Neuronal stem cell (in vitro differentiated cells): ENCODE measurements at regions not wholly inside any gene's neighbourhood (a gene's known extent, or its start where the extent isn't known, plus 50 kb on each side); places are given as distances from the start of the nearest gene placed in this dataset.

Experiments
- DNase-seq: peaks from one replicate; pipeline ENCODE4 v3.0.0-alpha.2; 2013; ENCODE audit warnings: low spot score
- H2AFZ ChIP-seq: one replicate; pipeline ENCODE4 v1.6.1; 2013; ENCODE audit warnings: mild to moderate bottlenecking, low read length, inconsistent platforms
- H2AK5ac ChIP-seq: 2 replicates; pipeline ENCODE4 v1.6.1; 2013; ENCODE audit warnings: low read depth, mild to moderate bottlenecking, inconsistent platforms, low read length, moderate library complexity, mixed read lengths
- H2BK120ac ChIP-seq: 2 replicates; pipeline ENCODE4 v1.6.1; 2013; ENCODE audit warnings: low read depth, mild to moderate bottlenecking, inconsistent platforms, low read length, moderate library complexity, mixed read lengths
- H2BK12ac ChIP-seq: one replicate; pipeline ENCODE4 v1.6.1; 2013; ENCODE audit warnings: low read length, inconsistent platforms
- H2BK15ac ChIP-seq: 2 replicates; pipeline ENCODE4 v1.6.1; 2013; ENCODE audit warnings: mild to moderate bottlenecking, low read length, inconsistent platforms, mixed read lengths
- H2BK5ac ChIP-seq: one replicate; pipeline ENCODE4 v1.6.1; 2013; ENCODE audit warnings: inconsistent platforms, mild to moderate bottlenecking, low read length, moderate library complexity
- H3K14ac ChIP-seq: one replicate; pipeline ENCODE4 v1.6.1; 2013; ENCODE audit warnings: low read length, inconsistent platforms
- H3K18ac ChIP-seq: 2 replicates; pipeline ENCODE4 v1.6.1; 2013; ENCODE audit warnings: low read length, inconsistent platforms
- H3K23ac ChIP-seq: 2 replicates; pipeline ENCODE4 v1.6.1; 2013; ENCODE audit warnings: low read depth, mild to moderate bottlenecking, mixed read lengths, low read length, inconsistent platforms; ENCODE audit not compliant: poor library complexity
- H3K27ac ChIP-seq: replicated peaks from 3 replicates; pipeline ENCODE4 v1.5.1; 2013; ENCODE audit warnings: low read length, inconsistent platforms
- H3K27me3 ChIP-seq, 3 experiments: 2 replicates each; pipeline ENCODE4 v1.6.1; 2013; ENCODE audit warnings: low read length in 3 of 3, mild to moderate bottlenecking in 2 of 3, inconsistent platforms in 1 of 3, low read depth in 1 of 3, mixed read lengths in 1 of 3, moderate library complexity in 1 of 3; ENCODE audit not compliant: control insufficient read depth in 3 of 3, insufficient read depth in 3 of 3
- H3K36me3 ChIP-seq, 2 donors: replicated peaks in 1 of 2; 2 replicates each; pipeline ENCODE4 v1.6.1; 2013; ENCODE audit warnings: low read length in 2 of 2; ENCODE audit not compliant: control insufficient read depth in 2 of 2, insufficient read depth in 2 of 2
- H3K4ac ChIP-seq: 2 replicates; pipeline ENCODE4 v1.6.1; 2013; ENCODE audit warnings: inconsistent platforms, mild to moderate bottlenecking, low read length, moderate library complexity
- H3K4me1 ChIP-seq, 2 donors: 1 replicate in 1 of 2; 2 replicates in 1 of 2; pipeline ENCODE4 v1.6.1; 2013; ENCODE audit warnings: low read length in 2 of 2, low read depth in 1 of 2; ENCODE audit not compliant: control insufficient read depth in 2 of 2, insufficient read depth in 1 of 2
- H3K4me2 ChIP-seq: one replicate; pipeline ENCODE4 v1.6.1; 2013; ENCODE audit warnings: mild to moderate bottlenecking, low read length, inconsistent platforms; ENCODE audit not compliant: insufficient read depth, poor library complexity, severe bottlenecking
- H3K4me3 ChIP-seq, 2 donors: 2 replicates each; pipeline ENCODE4 v1.5.1; 2013; ENCODE audit warnings: low read length in 2 of 2, mild to moderate bottlenecking in 2 of 2, inconsistent platforms in 1 of 2, moderate library complexity in 1 of 2
- H3K79me1 ChIP-seq: one replicate; pipeline ENCODE4 v1.6.1; 2013; ENCODE audit warnings: low read depth, mild to moderate bottlenecking, inconsistent platforms, low read length, moderate library complexity
- H3K9ac ChIP-seq: one replicate; pipeline ENCODE4 v1.6.1; 2013; ENCODE audit warnings: mild to moderate bottlenecking, low read depth, low read length, inconsistent platforms; ENCODE audit not compliant: poor library complexity
- H3K9me3 ChIP-seq, 2 donors: replicated peaks in 1 of 2; 2 replicates each; pipeline versions ENCODE3 to v1.6.1; 2013; ENCODE audit warnings: low read length in 2 of 2, mild to moderate bottlenecking in 2 of 2, inconsistent platforms in 1 of 2, low read depth in 1 of 2, mixed read lengths in 1 of 2, moderate library complexity in 1 of 2; ENCODE audit not compliant: control insufficient read depth in 2 of 2, insufficient read depth in 1 of 2
- H4K8ac ChIP-seq: one replicate; pipeline ENCODE4 v1.6.1; 2013; ENCODE audit warnings: low read depth, mild to moderate bottlenecking, inconsistent platforms, low read length, moderate library complexity
- H4K91ac ChIP-seq: one replicate; pipeline ENCODE4 v1.6.1; 2013; ENCODE audit warnings: low read length, low read depth, mild to moderate bottlenecking, inconsistent platforms; ENCODE audit not compliant: poor library complexity
- WGBS, 2 donors: extraction: QIAGEN DNeasy Blood & Tissue Kit; methylation state at CpG; one replicate each; pipeline ENCODE4 v1.1.7; 2013; ENCODE audit warnings: missing lambda C conversion rate in 2 of 2, mixed read lengths in 1 of 2; ENCODE audit not compliant: insufficient read length in 2 of 2, insufficient replicate concordance in 1 of 2; ENCODE audit errors: extremely low coverage in 2 of 2; 5-methylcytosine and 5-hydroxymethylcytosine counted together

GRCh38 chr2:154556607-154557006, 141.9 kb upstream of the KCNJ3 start:
- no peaks in the 10 kb centered on the region for H3K79me1 ChIP-seq
- H2BK5ac ChIP-seq: no peak overlapping the region
- H3K14ac ChIP-seq: no peak overlapping the region
- no peak overlapping the region for H2BK12ac ChIP-seq
- no peaks in the 10 kb centered on the region for H3K27me3 ChIP-seq
- DNase-seq: no peak
- H3K4me3 ChIP-seq: no peak overlapping the region
- H3K4me2 ChIP-seq: no peak overlapping the region
- no peak overlapping the region for H2AK5ac ChIP-seq
- no peak overlapping the region for H2BK120ac ChIP-seq
- no peaks in the 10 kb centered on the region for H3K36me3 ChIP-seq
- no peak overlapping the region for H2BK15ac ChIP-seq
- no peak overlapping the region for H3K23ac ChIP-seq
- no peaks in the 10 kb centered on the region for H3K4me1 ChIP-seq
- H3K27ac ChIP-seq: no peak overlapping the region
- H3K9ac ChIP-seq: no peak overlapping the region
- no peak overlapping the region for H3K4ac ChIP-seq
- H4K91ac ChIP-seq: no peak overlapping the region
- no peak overlapping the region for H4K8ac ChIP-seq
- no peaks in the 10 kb centered on the region for H3K9me3 ChIP-seq
- H3K18ac ChIP-seq: no peak overlapping the region
- no CpG with 5 or more reads among the region's 1 CpG for WGBS, 2 donors
- H2AFZ ChIP-seq: no peak overlapping the region

DNA sequence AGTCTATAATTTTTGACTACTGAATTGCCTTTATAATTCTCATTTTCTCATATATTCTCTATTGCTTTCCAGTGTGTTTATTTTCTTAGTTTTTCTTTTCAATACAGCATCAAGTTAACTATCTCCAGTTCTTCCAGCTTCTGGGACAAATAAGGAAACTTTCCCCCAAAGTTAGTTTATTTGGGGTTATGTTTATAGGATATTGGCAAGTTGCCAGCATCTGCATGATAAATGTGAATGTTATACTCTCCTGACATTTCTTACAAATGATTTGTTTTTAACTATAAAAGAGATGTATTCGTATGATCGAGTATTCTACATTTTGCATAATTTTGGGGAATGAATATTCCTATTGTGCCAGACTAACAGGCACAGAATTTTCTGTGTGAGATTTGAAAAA, 140.6 kb upstream of the KCNJ3 start:
- Histone ChIP-seq H3K9ac (no peak overlapping the region), H3K9me3 (no peaks in the 10 kb centered on the region), H3K4me2 (no peak overlapping the region), H2AFZ (no peak overlapping the region), H2AK5ac (no peak overlapping the region), H2BK15ac (no peak overlapping the region), H3K4me3 (no peak overlapping the region), H3K18ac (no peak overlapping the region), H4K8ac (no peak overlapping the region), H2BK12ac (no peak overlapping the region), H3K4ac (no peak overlapping the region), H3K27ac (no peak overlapping the region), H3K23ac (no peak overlapping the region), H2BK120ac (no peak overlapping the region), H3K14ac (no peak overlapping the region), H4K91ac (no peak overlapping the region), H3K27me3 (no peaks in the 10 kb centered on the region), H3K36me3 (no peaks in the 10 kb centered on the region), H3K79me1 (no peaks in the 10 kb centered on the region), H2BK5ac (no peak overlapping the region), H3K4me1 (no peaks in the 10 kb centered on the region)
- no peak for DNase-seq
- WGBS, 2 donors: no CpG with 5 or more reads among the region's 2 CpGs

DNA sequence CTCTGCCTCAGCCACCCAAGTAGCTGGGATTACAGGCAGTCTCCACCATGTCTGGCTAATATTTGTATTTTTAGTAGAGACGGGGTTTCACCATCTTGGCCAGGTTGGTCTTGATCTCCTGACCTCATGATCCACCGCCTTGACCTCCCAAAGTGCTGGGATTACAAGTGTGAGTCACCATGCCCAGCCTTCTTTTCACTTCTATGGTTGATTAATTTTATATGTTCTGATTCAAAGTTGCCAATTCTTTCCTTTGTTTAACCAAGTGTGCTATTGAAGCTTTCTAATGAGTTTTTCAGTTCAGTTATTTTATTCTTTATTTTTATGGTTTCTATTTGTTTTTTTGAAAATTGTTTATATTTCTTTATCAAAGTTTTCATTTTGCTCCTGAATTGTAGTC, 133.1 kb upstream of the KCNJ3 start:
- H3K9ac ChIP-seq: no peak overlapping the region
- no peak overlapping the region for H3K4me2 ChIP-seq
- no peaks in the 10 kb centered on the region for H3K79me1 ChIP-seq
- no peaks in the 10 kb centered on the region for H3K9me3 ChIP-seq
- no peak overlapping the region for H2AK5ac ChIP-seq
- no peak overlapping the region for H2BK12ac ChIP-seq
- no peak overlapping the region for H3K18ac ChIP-seq
- no peak overlapping the region for H2BK120ac ChIP-seq
- no peak overlapping the region for H3K27ac ChIP-seq
- no peaks in the 10 kb centered on the region for H3K36me3 ChIP-seq
- no peak overlapping the region for H3K14ac ChIP-seq
- H2BK15ac ChIP-seq: no peak overlapping the region
- no CpG with 5 or more reads among the region's 2 CpGs for WGBS, 2 donors
- no peak overlapping the region for H4K91ac ChIP-seq
- no peaks in the 10 kb centered on the region for H3K27me3 ChIP-seq
- no peak overlapping the region for H2AFZ ChIP-seq
- no peak for DNase-seq
- no peak overlapping the region for H3K4ac ChIP-seq
- no peak overlapping the region for H3K23ac ChIP-seq
- no peak overlapping the region for H3K4me3 ChIP-seq
- H3K4me1 ChIP-seq: no peaks in the 10 kb centered on the region
- H4K8ac ChIP-seq: no peak overlapping the region
- no peak overlapping the region for H2BK5ac ChIP-seq

- no peak overlapping the region for H4K8ac ChIP-seq
- no peaks in the 10 kb centered on the region for H3K36me3 ChIP-seq
- H3K9me3 ChIP-seq: no peaks in the 10 kb centered on the region
- WGBS, 2 donors: no CpG with 5 or more reads among the region's 1 CpG
- no peaks in the 10 kb centered on the region for H3K4me1 ChIP-seq
- no peak for DNase-seq
- no peak overlapping the region for H2BK12ac ChIP-seq
- H3K14ac ChIP-seq: no peak overlapping the region
- H3K9ac ChIP-seq: no peak overlapping the region
- no peak overlapping the region for H3K18ac ChIP-seq
- no peak overlapping the region for H2BK120ac ChIP-seq
- no peak overlapping the region for H2AK5ac ChIP-seq
- H2BK15ac ChIP-seq: no peak overlapping the region
- no peak overlapping the region for H3K4me3 ChIP-seq
- H3K27me3 ChIP-seq: no peaks in the 10 kb centered on the region
- H4K91ac ChIP-seq: no peak overlapping the region
- H2BK5ac ChIP-seq: no peak overlapping the region
- H3K4ac ChIP-seq: no peak overlapping the region
- H3K27ac ChIP-seq: no peak overlapping the region
- H2AFZ ChIP-seq: no peak overlapping the region
- no peak overlapping the region for H3K23ac ChIP-seq
- H3K79me1 ChIP-seq: no peaks in the 10 kb centered on the region
- H3K4me2 ChIP-seq: no peak overlapping the region
Observed at GRCh38 chr2:154568413-154568812, 130.1 kb upstream of the KCNJ3 start.
